DND-41 (cell line): ENCODE measurements at regions not wholly inside any gene's neighbourhood (a gene's known extent, or its start where the extent isn't known, plus 50 kb on each side); places are given as distances from the start of the nearest gene placed in this dataset.

ENCODE experiments used
- EZH2 ChIP-seq: IDR thresholded peaks from 3 replicates; pipeline ENCODE4 v1.6.1; 2012; ENCODE audit warnings: borderline replicate concordance, low read depth, mild to moderate bottlenecking, moderate library complexity, low read length, inconsistent platforms; ENCODE audit not compliant: severe bottlenecking
- TF ChIP-seq, protein P1 (sequence below): IDR thresholded peaks from 2 replicates; pipeline ENCODE4 v1.5.1; 2012; ENCODE audit warnings: borderline replicate concordance, low read length, moderate library complexity, mild to moderate bottlenecking; ENCODE audit not compliant: poor library complexity, severe bottlenecking; ENCODE audit errors: extremely low read depth

DNA sequence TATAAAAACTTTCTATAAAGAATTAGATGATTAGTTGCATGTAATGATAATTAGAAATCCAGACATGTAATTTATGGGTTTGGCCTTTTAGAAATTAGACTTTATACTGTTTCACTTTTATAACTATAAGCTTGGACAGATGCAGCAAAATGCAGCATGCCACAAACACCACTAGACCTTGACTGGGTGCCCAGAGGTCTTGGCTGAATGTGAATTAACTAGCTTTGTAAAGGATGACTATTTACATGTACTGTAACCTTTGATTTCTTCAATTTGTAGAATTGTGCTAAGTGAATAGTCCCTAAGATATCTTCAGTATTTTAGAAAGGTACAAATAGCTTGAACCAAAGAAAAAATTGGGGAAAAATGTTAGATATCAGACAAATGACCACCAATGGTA is 2168.1 kb downstream of the MAT2B start:
- TF ChIP-seq, protein P1, sequence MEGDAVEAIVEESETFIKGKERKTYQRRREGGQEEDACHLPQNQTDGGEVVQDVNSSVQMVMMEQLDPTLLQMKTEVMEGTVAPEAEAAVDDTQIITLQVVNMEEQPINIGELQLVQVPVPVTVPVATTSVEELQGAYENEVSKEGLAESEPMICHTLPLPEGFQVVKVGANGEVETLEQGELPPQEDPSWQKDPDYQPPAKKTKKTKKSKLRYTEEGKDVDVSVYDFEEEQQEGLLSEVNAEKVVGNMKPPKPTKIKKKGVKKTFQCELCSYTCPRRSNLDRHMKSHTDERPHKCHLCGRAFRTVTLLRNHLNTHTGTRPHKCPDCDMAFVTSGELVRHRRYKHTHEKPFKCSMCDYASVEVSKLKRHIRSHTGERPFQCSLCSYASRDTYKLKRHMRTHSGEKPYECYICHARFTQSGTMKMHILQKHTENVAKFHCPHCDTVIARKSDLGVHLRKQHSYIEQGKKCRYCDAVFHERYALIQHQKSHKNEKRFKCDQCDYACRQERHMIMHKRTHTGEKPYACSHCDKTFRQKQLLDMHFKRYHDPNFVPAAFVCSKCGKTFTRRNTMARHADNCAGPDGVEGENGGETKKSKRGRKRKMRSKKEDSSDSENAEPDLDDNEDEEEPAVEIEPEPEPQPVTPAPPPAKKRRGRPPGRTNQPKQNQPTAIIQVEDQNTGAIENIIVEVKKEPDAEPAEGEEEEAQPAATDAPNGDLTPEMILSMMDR: no peak
- TF ChIP-seq EZH2: no peak
